ENCODE measurements at regions not wholly inside any gene's neighbourhood (a gene's known extent, or its start where the extent isn't known, plus 50 kb on each side); places are given as distances from the start of the nearest gene placed in this dataset.
"Not testable (repeated sequence)": the region's sequence is repeated elsewhere in the genome, so short reads cannot be mapped to it uniquely, and the experiment has no call there.

- peak; percentile 2 for DNase-seq (ENCODE audit: low read depth)
These were observed 177.5 kb upstream of the GRIA4 start for GRCh38 chr11:105432241-105432995.

- DNase-seq (ENCODE audit: low read depth): no peak
These were observed 180.6 kb upstream of the GRIA4 start for GRCh38 chr11:105429096-105429910.

- DNase-seq (ENCODE audit: low read depth): no peak
These were observed 202.8 kb upstream of the GRIA4 start for GRCh38 chr11:105407101-105407500.

GRCh38 chr11:105401269-105401809, 208.5 kb upstream of the GRIA4 start:
- DNase-seq (ENCODE audit: low read depth): no peak

GRCh38 chr11:105399511-105399910, 210.4 kb upstream of the GRIA4 start:
- DNase-seq (ENCODE audit: low read depth): no peak

DNA sequence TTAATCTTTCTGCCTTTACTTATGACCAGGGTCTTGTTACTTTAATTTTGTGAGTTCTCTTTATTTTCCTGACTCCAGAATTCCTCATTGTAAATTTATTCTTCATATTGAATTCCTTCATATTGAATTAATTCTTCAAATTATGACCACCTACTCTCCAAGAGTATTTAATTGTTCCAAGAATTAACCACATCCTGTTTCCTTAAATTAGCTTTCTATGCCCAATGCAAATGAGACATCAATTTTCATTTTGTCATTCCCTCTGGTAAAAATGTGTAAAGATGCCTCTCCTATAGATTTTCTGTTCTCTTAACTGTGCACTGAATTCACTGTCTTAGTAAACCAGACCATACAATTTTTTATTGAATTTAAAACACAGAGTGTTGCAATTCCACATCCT, 211.2 kb upstream of the GRIA4 start:
- no peak for DNase-seq (ENCODE audit: low read depth)

- DNase-seq (ENCODE audit: low read depth): no peak
These were observed 216.5 kb upstream of the GRIA4 start for GRCh38 chr11:105393326-105393725.

GRCh38 chr11:105392556-105392955, 217.3 kb upstream of the GRIA4 start:
- DNase-seq (ENCODE audit: low read depth): peak; percentile 18

DNA sequence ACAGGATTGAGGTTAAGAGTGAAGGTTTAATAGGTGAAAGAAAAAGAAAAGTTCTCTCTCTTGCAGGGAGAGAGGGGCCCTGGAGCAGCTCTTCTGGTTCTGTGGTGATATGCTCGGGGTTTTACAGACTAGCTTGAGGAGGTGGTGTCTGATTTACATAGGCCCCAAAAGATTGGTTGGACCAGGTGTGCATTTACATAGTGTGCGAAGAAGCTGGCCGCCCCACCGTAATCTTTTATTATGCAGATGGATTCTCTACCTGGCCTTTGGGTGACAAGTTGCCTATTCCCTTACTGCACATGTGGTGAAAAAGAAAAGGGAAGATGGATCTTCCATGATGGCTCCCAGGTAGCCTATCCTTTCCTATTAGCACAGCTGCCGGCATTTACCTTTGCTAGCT, 219.9 kb upstream of the GRIA4 start:
- no peak for DNase-seq (ENCODE audit: low read depth)

GRCh38 chr11:105388006-105388405, 221.9 kb upstream of the GRIA4 start:
- DNase-seq (ENCODE audit: low read depth): no peak

DNA sequence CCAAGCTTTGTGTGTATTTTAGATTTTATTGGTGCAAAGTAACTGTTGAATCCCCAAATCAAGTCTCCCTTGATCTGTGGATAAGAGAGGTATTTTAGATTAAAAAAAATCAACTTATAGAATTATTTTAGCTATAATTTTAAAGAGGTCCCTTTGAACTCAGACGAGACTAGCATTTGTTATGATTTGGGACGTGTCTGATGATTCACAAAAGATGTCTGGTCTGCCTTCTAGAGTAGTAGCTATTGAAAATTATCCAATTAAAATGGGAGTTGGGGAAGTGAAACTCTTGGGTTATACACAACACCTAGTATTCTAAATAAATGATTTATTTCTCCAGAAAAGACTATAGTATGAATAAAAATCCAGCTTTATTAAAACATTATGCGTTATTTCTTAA, 227.9 kb upstream of the GRIA4 start:
- no peak for DNase-seq (ENCODE audit: low read depth)

DNA sequence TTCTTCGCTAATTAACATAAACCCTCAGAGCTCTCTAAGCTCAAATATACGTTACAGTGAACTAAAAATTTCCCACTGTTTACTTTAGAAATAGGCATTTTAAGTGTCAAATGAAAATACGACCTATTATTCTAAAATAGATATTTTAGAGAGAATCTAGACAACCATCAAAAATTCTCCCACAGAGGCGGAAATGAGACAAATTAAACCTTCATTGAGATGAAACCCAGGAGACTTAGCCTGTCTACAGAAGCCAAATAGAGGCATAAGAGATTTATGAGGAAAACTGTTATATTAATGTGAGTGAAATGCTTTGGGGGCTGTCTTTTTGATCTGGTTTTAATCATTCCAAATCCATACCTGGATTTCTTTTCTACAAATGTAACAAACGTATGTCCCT, 232.0 kb upstream of the GRIA4 start:
- no peak for DNase-seq (ENCODE audit: low read depth)

- DNase-seq (ENCODE audit: low read depth): no peak
These were observed 232.6 kb upstream of the CARD18 start for GRCh38 chr11:105372206-105372605.

DNA sequence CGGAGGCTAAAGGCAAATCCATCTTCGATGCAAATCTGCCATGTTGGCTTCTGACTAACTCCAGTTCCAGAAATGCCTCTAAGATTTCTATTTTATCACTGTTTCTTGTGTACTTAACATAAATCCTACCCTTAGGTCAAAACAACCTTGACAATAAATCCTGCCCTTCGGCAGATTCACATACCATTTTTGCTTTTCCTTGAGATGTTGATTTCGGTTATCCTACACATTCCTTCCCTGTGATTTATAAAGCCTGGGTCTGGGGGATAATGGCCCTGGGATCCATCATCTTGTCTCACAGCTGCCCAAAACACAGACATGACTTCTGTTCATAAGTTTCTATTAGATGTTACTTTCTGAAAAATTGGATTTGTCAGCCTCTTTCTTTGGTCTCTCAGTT, 231.7 kb upstream of the CARD18 start:
- DNase-seq (ENCODE audit: low read depth): no peak

DNA sequence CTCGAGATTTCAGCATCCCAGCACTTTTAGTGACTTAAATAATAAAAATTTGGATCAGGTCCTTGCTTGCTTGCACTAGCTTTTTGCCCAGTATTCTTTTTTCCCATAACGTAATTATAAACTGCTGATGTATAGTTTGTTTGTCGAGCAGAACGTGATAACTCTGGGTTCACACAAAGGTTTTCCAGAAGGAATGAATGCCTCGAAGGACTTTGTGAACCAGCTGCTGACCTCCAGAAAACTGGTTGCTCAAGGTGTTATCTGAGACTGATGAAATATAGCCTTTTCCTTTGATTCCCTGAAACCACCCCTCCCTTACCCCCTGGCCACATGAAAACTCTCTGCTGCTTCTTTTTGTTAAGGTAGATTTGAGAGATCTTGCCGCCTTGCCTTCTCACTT, 229.1 kb upstream of the CARD18 start:
- peak; percentile 56 for DNase-seq (ENCODE audit: low read depth)

- DNase-seq (ENCODE audit: low read depth): no peak
These were observed 227.6 kb upstream of the CARD18 start for GRCh38 chr11:105367129-105367528.

DNA sequence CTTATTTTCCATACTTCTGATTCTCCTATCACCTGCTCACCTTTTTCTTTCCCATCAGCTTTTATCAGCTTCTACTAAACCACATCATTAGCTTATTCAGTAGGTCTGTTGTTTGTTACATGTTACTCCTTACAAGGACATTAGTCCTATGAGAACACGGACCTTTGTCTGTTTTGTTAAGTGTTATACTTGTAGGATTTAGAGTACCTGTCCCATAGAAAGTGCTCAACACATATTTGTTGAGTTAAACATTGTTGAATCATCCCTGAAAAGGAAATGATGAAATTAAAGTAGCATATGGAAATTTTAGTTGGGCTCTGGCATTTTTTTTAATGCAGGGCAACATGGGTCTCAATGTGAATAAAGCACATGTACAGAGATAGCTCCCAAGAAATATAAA, 222.1 kb upstream of the CARD18 start:
- DNase-seq (ENCODE audit: low read depth): no peak

DNA sequence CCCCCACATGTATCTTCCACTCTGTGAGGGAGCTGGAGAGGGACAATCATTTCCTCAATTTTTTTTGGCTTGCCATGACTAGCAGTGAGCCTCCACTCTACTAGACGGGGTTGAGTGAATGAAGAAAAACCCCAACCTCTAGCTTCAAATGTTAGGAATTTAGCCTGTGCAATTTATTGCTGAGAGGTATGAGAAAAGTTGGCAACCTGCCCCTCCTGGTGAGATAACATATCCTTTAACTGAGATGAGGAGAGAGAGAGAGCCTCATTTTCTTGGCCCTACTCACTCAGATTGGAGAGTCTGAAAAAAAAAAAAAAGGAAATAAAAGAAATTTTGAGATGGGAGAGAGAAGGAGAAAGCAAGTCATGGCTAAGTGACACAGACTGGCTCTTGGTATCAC, 218.2 kb upstream of the CARD18 start:
- DNase-seq (ENCODE audit: low read depth): no peak

GRCh38 chr11:105357146-105357545, 217.6 kb upstream of the CARD18 start:
- DNase-seq (ENCODE audit: low read depth): no peak

DNA sequence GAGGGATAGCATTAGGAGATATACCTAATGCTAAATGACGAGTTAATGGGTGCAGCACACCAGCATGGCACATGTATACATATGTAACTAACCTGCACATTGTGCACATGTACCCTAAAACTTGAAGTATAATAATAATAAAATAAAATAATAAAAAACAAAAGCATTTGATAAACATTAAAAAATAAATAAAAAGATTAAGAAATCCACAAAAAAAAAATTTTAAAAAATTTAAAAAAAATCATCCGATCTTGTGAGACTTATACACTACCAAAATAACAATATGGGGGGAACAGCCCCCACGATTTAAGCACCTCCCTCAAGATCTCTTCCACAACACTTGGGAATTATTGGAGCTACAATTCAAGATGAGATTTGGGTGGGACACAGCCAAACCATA, 210.3 kb upstream of the CARD18 start:
- DNase-seq (ENCODE audit: low read depth): not testable (repeated sequence)

- DNase-seq (ENCODE audit: low read depth): no peak
These were observed 205.4 kb upstream of the CARD18 start for GRCh38 chr11:105344938-105345337.

- no peak for DNase-seq (ENCODE audit: low read depth)
These were observed 194.6 kb upstream of the CARD18 start for GRCh38 chr11:105334025-105334714.

All from renal cortical epithelial cell (primary cell).